ENCODE measurements at regions not wholly inside any gene's neighbourhood (a gene's known extent, or its start where the extent isn't known, plus 50 kb on each side); places are given as distances from the start of the nearest gene placed in this dataset.

DNA sequence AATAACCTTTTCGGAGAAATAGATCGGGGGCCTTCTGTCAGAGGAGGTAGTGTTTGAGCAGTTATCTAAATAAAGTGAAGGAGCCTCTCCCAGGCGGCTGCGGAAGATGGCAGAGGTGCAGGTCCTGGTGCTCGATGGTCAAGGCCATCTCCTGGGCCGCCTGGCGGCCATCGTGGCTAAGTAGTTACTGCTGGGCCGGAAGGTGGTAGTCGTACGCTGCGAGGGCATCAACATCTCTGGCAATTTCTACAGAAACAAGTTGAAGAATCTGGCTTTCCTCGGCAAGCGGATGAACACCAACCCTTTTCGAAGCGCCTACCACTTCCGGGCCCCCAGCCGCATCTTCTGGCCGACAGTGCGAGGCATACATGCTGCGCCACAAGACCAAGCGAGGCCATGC is 186.1 kb downstream of the KTN1 start:
- TF ChIP-seq, protein P1, sequence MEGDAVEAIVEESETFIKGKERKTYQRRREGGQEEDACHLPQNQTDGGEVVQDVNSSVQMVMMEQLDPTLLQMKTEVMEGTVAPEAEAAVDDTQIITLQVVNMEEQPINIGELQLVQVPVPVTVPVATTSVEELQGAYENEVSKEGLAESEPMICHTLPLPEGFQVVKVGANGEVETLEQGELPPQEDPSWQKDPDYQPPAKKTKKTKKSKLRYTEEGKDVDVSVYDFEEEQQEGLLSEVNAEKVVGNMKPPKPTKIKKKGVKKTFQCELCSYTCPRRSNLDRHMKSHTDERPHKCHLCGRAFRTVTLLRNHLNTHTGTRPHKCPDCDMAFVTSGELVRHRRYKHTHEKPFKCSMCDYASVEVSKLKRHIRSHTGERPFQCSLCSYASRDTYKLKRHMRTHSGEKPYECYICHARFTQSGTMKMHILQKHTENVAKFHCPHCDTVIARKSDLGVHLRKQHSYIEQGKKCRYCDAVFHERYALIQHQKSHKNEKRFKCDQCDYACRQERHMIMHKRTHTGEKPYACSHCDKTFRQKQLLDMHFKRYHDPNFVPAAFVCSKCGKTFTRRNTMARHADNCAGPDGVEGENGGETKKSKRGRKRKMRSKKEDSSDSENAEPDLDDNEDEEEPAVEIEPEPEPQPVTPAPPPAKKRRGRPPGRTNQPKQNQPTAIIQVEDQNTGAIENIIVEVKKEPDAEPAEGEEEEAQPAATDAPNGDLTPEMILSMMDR (IDR thresholded peaks at IDR 0.05), result no peak
- TF ChIP-seq POLR2AphosphoS5 (IDR thresholded peaks at IDR 0.05) (no peak), EP300 (IDR thresholded peaks at IDR 0.05) (no peak)
